GM21515 (cell line): ENCODE measurements at regions not wholly inside any gene's neighbourhood (a gene's known extent, or its start where the extent isn't known, plus 50 kb on each side); places are given as distances from the start of the nearest gene placed in this dataset.

ENCODE experiments used
- ATAC-seq: cut with Tn5 transposase; IDR thresholded peaks from one replicate; pipeline ENCODE4 v1.9.1; 2021; ENCODE audit not compliant: unreplicated experiment

- no peak for ATAC-seq
These were observed 407.1 kb upstream of the XYLT1 start for GRCh38 chr16:17877821-17878360.

DNA sequence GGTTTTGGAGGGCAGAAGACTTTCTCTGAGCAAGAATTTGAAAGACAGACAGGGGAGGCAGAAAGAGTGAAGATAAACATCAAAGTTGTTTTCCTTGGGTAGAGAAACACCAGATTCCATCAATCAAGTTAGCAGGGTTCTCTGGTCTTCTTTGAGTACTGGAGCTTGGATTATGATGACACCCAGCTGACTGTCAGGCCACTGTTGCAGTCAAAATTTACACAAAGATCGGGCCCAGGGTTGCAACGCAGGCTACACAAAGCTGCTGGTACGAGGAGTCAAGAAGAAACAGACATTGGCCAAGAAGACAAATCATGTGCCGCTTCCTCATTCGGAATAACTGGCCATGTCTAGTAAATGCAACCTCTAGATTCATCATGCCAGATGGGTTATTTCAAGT, 396.2 kb upstream of the XYLT1 start:
- no peak for ATAC-seq

GRCh38 chr16:17861981-17862479, 391.3 kb upstream of the XYLT1 start:
- ATAC-seq = no peak

GRCh38 chr16:17858061-17858460, 387.3 kb upstream of the XYLT1 start:
- no peak for ATAC-seq

DNA sequence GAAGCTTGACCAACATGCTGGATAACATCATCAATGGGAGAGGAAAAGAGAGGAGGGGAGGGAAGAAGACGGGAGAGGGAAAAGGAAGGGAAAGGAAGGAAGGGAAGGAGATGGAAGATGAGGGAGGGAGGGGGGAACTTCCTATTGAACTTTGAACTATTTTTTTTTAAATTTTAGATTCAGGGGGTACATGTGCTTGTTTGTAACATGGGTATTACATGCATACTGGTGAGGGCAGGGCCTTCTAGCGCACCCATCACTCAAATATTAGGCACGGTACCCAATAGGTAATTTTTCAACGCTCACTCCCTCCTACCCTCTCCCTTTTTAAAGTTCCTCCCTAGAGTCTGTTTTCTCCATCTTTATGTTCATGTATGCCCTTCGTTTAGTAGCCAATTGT, 383.2 kb upstream of the XYLT1 start:
- no peak for ATAC-seq

GRCh38 chr16:17852977-17853702, 382.4 kb upstream of the XYLT1 start:
- ATAC-seq = no peak

DNA sequence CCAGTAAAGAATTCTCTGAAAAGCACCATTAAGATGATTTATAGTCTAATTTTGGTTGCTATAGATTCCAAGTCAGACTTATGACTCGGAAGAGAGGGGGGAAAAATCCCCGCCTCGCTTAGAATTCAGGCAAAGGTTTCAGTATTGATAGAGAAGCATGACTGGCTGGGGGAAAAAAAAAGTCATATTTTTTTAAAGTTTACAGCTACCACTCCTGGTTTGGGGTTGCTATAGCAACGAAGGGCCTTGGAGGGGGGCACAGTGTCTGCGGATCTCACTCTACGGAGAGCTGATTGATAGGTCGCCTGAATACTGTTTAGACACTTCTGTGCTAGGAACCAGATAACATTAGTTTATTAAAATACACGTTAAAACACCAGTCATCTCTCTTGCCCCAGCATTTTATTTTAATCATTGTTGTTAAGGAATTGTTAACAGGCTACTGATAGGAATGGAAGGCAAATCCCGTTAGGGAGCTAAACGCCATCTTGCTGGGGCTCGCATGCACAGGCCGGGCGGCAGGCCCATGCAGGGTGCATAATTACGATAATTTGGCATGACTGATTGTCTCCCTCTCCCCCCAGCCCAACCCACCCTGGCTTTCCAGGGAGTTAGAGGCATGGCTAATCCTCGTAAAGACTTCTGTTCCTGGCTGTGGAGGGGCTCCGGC, 380.0 kb upstream of the XYLT1 start:
- no peak for ATAC-seq

DNA sequence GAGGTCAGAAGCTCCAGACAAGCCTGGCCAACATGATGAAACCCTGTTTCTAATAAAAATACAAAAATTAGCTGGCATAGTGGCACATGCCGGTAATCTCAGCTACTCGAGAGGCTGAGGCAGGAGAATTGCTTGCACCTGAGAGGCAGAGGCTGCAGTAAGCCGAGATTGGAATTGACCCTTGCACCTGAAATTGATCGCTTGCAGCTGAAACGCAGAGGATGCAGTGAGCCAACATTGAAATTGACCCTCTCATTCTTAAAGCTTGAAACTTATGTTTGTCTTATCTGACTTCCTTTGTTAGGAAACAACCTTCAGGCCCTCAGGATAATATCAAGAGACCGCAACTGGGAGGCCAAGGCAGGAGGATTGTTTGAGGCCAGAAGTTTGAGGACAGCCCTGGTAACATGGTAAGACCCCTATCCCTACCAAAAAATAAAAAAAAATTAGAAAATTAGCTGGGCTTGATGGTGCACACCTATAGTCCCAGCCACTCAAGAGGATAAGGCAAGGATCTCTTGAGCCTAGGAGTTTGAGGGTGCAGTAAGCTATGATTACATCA, 376.6 kb upstream of the XYLT1 start:
- ATAC-seq = no peak

DNA sequence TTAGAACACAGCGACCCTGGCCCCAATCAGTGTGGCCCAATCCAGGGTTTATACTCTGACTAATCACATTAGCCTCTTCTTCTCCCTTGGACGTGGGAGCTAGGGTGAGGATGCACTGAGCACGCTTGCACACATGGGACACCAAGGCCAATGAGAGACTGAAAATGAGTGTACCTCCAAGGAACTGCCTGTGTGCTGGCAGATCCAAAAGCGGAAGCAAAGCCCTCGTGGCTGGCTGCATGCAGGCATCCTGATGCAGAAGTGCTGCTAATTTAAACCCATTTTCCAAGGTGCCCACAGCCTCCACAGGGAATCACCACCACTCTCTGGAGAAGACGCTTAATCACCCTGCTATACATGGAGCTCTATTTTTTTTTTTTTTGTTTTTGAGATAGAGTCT, 375.3 kb upstream of the XYLT1 start:
- no peak for ATAC-seq

DNA sequence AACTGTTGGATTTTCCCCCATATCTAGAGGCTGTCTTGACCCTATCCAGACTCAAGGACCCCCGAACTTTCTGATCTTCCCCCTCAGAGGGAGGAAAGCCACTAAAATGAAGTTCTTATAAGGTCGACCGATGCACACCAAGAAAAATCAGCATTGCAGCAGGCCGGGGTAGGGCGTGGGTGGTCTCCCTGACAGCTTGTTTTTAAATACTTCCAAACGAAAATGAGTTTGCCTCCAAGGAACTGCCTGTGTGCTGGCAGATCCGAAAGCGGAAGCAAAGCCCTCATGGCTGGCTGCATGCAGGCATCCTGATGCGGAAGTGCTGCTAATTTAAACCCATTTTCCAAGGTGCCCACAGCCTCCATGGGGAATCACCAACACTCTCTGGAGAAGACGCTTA, 374.3 kb upstream of the XYLT1 start:
- ATAC-seq = no peak

DNA sequence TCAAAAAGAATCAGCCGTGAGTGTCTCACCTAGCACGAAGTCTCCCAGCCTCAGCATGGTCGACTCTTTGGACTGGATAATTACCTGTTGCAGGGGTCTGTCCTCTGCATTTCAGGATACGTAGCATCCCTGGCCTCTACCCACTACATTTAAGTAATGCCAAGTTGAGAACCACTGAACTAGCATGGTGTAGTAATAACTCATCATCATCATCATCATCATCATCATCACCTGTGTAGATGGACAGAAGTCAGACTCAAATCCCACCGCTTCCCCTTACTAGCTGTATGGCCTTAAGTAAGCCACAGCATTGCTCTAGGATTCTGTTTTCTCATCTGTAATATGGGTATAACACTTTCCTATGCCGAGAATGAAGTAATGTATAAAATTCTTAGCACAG, 373.1 kb upstream of the XYLT1 start:
- ATAC-seq = no peak

DNA sequence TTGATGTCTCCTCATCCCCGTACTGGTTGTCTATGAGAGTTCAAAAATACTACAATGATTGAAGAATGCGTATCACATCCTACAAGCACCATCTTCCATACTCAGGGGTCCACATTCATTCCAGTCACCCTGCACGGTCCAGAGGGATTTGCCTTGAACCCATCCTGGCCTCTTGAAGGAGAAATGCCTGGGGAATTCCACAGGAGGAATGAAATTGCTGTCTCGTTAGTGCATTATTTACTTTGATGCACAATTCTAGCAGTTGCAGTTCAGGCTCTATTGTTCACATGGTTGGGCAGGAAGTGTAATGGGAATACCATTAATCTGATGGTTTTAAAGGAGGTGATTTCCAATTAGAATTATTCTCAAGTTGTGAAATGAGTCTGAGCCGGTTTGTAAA, 369.1 kb upstream of the XYLT1 start:
- no peak for ATAC-seq

GRCh38 chr16:17839272-17839671, 368.5 kb upstream of the XYLT1 start:
- no peak for ATAC-seq

DNA sequence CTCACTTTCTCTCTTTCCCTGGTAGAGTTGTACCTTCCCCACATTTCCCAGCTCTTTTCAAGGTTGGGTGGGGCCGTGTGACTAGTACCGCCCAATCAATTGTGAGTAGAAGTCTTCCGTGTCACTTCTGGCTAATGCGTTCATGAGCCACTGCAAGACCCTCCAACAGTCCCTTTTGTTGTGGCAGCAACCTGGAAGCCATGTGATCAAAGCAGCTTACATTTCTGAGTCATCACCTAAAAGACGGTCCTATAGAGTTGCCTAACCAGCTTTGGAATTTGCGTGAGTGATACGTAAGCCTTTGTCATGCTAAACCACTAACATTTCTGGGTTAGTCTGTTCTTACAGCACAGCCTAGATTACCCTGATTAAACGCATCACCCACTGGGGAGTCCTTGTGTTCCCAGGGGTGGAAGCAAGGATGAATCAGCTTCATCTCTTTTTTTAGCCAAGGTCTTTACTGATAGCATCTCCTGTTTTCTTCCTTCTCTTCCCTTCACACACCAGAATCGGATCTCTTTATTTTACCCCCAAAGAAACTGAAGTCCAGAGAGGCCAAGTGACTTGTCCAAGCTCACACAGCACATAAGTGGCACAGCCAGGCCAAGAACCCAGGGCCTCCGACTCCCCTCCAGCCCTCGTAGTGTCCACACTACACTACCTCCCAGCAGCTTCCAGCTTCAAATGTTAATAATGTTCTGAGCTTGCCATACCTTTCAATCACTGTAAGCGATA, 366.3 kb upstream of the XYLT1 start:
- no peak for ATAC-seq

DNA sequence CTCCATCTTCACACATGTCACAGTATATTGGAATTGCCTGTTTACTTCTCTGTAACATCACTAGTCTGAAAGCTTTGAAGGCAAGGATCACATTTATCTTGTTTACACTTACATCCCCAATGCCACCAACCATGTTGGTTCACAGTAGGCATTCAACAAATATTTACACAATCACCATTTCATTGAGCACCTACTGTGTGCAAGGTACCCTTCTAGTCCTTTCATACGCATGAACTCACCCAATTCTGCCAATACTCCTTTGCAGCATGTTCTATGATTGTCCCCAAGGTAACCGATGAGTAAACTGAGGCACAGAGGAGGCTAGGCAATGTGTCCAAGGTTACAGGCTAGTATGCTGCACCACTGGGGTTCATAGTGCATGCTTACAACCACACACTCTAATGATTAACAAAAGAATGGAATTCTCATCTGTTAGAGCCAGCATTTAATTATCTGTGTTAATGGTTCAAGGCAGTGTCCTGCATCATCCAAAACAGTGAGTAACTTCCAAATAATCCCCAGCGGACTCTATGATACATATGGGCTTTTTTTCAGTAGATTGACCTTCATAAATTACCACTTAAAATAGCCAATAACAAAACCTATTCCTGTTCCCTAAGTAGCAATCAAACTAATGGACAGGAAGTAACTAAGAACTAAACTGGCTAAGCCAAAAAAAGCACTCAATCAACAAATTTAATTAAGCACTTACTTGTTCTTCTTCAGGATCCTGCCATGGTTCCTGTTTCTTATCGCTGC, 364.5 kb upstream of the XYLT1 start:
- no peak for ATAC-seq

GRCh38 chr16:17832738-17833137, 362.0 kb upstream of the XYLT1 start:
- ATAC-seq = no peak

GRCh38 chr16:17831330-17831729, 360.6 kb upstream of the XYLT1 start:
- ATAC-seq = no peak

GRCh38 chr16:17830651-17831050, 359.9 kb upstream of the XYLT1 start:
- ATAC-seq = no peak

DNA sequence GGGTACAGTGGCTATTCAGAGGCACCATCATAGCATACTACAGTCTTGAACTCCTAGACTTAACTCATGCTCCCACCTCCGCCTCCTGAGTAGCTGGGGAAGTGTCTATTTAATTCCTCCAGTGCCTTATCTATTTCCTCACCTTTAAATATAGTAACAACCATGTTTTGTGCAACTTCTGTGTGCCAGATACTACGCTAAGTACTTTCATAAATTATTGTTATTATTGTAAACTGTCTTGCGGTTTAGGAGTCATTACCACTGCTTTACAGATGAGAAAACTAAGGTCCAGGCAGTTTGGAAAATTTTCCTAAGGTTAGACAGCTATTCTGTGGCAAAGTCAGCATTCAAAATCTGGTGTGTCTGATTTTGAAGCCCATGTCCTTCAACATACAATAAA, 359.1 kb upstream of the XYLT1 start:
- no peak for ATAC-seq

GRCh38 chr16:17828012-17828411, 357.3 kb upstream of the XYLT1 start:
- ATAC-seq = no peak

GRCh38 chr16:17827313-17827712, 356.6 kb upstream of the XYLT1 start:
- ATAC-seq = no peak
